HG02870 (cell line): ENCODE measurements at regions not wholly inside any gene's neighbourhood (a gene's known extent, or its start where the extent isn't known, plus 50 kb on each side); places are given as distances from the start of the nearest gene placed in this dataset.
"Not testable (repeated sequence)": the region's sequence is repeated elsewhere in the genome, so short reads cannot be mapped to it uniquely, and the experiment has no call there.

ENCODE experiments used
- ATAC-seq: cut with Tn5 transposase; IDR thresholded peaks from one replicate; pipeline ENCODE4 v1.9.1; 2021; ENCODE audit warnings: mild to moderate bottlenecking, moderate library complexity; ENCODE audit not compliant: unreplicated experiment

DNA sequence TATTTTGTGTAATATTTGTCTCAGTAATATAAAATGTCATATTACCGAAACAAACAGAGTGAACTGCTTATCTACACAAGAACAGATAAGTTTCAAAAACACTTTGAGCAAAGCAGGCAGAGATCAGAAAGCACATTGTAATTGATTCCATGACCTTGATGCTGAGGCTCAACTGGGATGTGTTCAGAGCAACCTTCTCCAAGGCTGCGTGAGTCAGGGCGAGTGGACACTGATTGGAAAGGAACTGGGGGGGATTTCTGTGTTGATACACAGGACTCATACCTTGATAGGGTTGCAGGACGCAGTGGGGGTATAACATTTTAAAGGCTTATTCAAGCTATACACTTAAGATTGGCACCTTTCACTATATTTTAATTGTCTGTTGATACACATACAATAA, 1136.3 kb downstream of the UQCRFS1 start:
- ATAC-seq = no peak

DNA sequence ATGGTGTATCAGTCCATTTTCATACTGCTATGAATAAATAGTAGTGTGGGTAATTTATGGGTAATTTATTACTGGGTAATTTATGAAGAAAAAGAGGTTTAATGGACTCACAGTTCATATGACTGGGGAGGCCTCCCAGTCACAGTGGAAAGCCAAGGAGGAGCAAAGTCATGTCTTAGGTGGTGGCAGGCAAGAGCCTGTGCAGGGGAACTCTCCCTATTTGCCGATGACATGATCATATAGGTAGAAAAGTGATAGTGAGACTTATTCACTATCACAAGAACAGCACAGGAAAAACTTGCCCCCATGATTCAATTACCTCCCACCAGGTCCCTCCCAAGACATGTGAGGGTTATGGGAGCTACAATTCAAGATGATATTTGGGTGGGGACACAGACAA, 1137.7 kb downstream of the UQCRFS1 start:
- ATAC-seq = no peak

DNA sequence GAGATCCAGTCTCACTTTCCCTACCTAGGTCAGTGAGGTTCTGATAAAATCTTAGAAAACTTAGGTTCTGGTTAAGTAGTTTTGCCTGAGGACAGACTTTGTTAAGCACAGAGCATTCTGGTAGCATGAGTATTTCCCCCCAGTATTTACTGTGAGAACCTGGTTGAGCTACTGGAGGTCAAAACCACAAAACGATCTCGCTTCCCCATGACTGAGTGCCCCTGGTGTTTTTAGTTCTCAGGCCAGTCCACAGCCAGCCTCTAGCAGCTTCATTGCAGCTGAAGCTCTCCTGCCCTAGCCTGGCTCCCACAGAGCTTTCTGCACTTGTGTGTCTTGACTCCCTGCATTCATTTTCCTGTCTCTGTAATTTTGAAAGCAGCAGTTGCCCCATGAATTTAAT, 1138.2 kb downstream of the UQCRFS1 start:
- ATAC-seq = peak; percentile 58

DNA sequence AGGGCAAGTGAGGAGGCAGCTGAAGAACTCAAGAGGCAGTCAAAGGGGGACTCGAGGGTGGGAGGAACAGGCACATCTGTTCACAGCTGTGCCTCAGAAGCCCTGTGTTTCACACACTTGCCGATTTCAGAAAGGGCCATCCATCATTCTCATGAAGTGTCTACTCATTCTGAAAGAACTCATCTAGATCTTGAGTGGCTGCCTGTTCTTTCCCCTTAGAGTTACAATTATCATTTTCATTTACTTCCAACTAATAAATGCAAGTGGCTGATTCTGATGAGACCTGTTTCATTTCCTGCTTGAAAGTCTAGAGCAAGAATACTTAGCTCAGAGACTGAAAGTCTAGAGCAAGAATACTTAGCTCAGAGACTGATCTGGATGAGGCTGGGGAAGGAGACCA, 1145.1 kb downstream of the UQCRFS1 start:
- ATAC-seq = peak; percentile 44

DNA sequence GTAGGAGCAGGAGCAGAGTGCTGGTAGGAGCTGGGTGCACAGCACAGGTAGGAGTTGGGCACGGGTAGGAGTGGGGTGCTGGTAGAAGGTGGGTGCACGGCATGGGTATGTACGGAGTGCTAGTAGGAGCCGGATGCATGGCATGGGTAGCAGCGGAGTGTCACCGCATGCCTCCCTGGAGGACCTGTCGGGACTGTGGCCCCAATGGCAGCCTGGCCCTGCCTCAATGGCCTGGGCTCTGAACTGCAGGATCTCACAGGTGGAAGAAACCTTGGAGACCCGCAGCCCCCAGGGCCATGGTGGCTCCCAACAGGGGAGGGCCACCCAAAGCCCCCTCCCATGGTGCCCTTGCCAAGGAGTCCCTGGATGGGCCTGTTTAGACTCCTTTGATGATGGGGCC, 1146.0 kb downstream of the UQCRFS1 start:
- ATAC-seq = no peak

DNA sequence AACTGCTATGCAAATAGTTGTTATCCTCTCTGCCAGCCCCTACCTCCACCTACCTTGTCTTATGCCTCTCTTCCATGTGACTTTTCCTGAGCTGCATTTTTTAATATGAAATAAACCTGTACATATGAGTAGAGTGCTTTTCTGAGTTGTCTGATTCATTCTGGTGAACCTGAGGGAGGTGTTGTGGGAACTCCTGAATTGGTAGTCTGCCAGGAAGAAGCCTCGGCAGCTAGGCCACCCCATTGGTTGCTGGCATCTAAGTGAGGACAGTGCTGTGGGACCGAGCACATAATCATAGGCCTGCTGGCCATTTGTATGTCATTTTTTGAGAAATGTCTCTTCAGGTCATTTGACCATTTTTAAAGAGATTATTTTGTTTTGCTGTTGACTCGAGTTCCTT, 1146.8 kb downstream of the UQCRFS1 start:
- no peak for ATAC-seq

DNA sequence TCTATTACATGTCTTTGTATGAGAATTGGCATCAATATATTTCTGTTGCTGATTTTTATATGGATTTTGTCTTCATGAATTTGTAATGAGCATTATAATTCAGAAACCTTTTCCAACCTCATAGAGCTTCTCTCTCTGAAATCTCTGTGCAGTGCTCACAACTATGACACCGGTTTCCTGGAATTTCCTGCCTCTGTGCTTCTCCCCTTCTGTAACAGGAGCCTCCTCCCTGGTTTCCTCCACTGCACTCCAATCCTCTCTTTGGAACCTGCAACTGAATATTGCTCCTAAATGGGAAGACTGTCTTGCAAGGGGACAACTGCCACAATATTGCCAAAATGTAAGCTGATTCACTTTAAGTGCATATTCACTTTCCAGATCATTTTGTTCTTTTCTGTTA, 1147.9 kb downstream of the UQCRFS1 start:
- no peak for ATAC-seq

DNA sequence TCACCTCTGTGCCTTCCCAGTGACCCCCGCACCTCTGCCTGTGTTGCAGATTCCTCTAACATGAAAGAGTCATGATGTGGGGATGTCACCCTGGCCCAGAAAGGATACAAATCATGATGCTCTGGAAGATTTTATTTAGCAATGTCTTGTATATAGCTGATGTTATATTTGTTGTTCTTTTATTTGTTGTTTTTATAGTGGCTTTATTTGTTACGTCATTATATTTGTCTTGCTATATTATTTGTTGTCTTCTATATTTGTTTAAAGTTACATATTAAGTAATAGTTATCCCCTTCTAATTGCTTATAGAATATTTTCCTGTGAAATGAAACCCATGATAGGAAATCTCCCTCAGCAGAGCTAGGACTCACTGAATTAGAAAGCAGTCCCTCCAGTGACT, 1149.2 kb downstream of the UQCRFS1 start:
- no peak for ATAC-seq

DNA sequence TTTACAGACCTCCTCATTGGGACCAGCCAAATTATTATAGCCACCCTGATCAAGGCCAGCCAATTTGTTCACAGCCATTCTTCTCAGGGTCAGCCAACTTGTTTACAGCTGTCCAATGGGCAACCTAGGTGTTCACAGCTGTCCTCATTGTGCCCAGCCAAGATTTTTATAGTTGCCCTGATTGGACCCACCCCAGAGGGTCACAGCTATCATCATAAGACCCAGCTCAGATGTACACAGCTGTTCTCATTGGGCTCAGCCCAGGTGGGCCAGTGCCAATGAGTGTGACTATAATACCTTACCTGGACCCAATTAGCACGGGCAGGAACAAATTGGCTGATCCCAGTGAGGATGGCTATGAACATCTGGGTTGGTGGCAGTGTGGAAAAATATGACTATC, 1151.8 kb downstream of the UQCRFS1 start:
- ATAC-seq = no peak

DNA sequence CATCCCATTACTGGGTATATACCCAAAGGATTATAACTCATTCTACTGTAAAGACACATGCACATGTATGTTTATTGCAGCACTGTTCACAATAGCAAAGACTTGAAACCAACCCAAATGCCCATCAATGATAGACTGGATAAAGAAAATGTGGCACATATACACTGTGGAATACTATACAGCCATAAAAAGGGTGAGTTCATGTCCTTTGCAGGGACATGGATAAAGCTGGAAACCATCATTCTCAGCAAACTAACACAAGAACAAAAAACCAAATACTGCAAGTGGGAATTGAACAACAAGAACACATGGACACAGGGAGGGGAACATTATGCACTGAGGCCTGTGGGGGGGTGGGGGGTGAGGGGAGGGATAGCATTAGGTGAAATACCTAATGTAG, 1155.9 kb downstream of the UQCRFS1 start:
- ATAC-seq = not testable (repeated sequence)

DNA sequence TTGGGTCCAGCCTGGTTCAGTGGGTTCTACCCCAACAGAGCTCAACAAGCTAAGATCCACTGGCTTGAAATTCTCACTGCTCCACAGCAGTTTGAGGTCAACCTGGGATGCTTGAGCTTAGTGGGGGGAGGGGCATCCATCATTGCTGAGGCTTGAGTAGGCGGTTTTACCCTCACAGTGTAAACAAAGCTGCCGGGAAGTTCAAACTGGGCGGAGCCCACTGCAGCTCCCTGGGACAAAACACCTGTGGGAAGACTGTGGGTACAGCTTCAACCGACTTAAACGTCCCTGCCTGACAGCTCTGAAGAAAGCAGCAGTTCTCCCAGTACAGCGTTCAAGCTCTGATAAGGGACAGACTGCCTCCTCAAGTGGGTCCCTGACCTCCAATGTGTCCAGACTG, 1161.9 kb downstream of the UQCRFS1 start:
- no peak for ATAC-seq

DNA sequence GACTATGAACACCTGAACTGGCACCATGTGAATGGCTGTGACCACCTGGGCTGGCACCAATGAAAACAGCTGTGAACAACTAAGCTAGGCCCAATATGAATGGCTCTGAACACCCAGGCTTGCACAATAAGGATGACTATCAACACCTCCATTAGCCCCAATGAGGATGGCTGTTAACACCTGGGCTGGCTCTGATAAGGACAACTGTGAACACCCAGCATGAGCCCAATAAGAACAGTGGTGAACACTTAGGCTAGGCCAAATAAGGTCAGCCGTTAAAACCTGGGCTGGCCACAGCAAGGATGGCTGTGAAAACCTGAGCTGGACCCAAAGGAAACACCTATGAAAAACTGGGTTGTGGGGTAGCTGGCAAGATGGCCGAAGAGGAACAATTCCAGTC, 1163.1 kb downstream of the UQCRFS1 start:
- ATAC-seq = no peak

DNA sequence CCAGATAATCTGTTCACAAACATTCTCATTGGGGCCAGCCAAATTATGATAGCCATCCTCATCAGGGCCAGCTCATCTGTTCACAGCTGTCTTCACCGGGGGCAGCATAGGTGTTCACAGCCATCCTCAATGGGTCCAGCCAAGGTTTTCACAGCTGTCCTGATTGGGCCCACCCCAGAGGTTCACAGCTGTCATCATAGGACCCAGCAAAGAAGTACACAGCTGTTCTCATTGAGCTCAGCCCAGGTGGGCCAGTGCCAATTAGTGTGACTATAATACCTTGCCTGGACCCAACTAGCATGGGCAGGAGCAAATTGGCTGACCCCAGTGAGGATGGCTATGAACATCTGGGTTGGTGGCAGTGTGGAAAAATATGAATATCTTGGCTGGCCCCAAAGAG, 1166.0 kb downstream of the UQCRFS1 start:
- no peak for ATAC-seq

DNA sequence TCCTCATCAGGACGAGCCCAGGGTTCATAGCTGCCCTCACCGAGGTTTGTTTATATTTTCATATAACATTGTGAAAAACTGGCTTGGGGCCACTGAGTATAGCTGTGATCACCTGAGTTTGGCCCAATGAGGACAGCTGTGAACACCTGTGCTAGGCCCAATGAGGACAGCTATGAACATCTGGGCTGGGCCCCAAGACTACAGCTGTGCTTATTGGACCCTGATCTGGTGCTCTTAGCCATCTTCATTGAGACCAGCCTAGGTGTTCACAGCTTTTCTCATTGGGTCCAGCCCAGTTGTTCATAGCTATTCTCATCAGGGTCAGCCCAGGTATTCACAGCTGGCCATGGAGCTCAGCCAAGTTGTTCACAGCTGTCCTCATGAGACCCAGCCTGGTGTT, 1167.3 kb downstream of the UQCRFS1 start:
- no peak for ATAC-seq

DNA sequence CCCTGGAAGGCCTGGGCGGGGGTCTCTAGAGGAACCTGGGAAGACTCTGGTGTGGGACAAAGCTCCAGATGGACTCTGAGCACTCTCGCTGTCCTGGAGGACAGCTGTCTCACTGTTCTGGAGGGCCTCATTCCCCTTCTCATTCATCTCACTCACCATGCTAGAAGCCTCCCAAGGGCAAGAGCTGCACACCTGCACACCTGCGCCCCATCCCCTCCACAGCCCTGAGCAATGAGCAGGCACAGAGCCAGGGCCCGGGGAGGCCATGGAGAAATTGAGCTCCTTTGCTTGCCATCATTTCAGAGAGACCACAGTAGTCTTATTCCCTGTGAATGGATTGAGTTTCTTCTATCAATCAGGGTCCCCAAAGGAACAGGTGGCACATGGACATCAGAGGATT, 1168.5 kb downstream of the UQCRFS1 start:
- no peak for ATAC-seq

DNA sequence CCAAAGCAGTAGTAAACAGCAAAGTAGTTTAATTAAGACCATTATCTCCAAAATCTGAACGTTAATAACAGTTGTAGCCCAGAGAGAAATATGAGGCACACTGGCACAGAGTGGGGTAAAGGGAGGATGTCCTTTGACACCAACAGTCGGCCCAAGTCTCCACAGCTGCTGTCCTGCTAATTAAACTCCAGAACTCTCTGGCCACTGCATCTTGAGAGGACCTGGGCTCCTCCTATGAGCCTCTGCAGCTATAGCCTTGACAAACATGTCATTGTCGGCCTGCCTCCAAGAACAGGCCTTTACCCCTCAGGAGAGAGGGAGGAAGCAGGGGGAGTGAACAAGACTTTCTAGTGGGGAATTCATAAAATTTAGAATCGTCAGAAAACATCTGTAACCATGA, 1170.4 kb downstream of the UQCRFS1 start:
- no peak for ATAC-seq

DNA sequence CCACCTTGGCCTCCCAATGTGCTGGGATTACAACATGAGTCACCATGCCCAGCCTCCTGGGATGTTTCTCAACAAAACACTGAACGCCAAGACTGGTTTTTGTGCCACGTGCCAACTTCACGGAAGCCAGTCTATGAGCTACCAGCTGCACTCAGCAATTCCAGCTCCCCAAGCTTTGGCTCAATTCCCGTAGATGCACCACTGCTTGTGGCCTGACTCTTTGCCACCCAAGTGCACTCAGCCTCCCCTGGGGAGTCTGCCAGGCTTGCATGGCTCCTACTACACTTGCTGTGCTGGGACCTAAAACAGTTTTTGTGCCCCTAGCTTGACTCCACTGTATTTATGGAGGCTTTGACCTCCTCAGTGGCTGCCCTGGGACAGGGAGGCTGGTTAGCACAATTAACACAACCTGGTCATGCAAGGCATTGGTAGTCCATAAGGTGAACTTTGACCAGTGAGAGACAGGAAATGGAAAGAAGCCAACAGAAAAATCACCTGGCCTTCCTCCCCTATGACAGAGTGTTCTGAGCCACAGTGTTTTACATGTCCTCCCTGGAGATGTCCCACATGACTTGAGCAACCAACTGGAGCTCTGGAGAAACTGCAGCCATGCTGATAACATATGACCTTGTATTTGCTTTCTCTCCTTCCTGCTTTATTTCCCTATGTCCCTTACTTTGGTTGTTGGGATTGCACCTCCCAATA, 1173.1 kb downstream of the UQCRFS1 start:
- ATAC-seq = no peak

DNA sequence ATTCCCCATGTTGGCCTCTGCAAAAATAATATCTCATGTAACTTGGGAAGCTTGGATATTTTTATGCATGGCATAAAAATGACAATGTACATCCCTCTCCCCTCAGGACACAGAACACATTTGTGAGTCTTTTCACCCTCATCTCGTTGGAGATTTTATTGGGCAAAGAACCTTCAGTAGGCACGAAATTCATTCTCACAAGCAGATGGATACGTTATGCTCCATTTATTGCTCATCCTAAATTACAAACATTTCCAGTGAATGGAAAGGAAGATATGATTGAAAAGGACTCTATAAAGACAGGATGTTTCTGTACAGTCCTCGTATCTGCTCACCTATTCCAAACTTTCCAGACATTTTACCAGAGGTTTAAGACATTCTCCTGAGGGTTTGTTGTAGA, 1175.8 kb downstream of the UQCRFS1 start:
- no peak for ATAC-seq

DNA sequence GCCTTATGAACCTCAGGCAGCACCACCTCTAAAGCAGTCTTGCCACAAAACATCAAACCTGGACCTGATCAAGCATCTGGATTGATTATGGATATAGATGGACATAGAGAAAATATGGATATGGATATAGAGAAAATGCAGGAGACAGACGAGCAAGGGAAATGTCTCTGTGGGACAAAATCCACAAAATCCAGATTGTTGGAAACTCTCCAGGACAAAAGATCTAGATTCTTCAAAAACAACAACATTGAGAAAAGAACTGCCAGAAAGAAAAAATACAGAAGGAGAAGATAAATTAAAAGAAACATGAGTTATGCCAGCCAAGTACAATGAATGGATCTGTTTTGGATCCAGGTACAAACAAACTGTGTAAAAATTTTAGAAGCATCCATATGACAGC, 1176.5 kb downstream of the UQCRFS1 start:
- ATAC-seq = no peak

DNA sequence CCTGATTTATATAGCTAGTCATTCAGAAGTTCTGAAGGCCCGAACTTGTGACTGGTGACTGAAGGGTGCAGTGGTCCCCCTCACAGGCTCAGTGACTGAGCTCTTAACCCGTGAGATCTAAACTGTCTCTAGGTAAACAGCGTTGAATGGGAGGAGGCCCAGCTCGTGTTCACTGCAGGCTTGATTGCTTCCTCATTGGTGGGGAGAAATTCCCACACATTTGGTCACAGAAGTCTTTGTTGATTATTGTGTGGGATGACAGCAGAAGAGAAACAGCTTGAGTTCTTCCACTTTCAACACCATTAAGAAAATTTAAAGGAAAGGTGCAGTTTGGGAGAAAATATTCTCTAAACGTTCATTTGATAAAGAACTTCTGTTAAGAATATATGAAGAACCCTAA, 1178.0 kb downstream of the UQCRFS1 start:
- ATAC-seq = no peak

DNA sequence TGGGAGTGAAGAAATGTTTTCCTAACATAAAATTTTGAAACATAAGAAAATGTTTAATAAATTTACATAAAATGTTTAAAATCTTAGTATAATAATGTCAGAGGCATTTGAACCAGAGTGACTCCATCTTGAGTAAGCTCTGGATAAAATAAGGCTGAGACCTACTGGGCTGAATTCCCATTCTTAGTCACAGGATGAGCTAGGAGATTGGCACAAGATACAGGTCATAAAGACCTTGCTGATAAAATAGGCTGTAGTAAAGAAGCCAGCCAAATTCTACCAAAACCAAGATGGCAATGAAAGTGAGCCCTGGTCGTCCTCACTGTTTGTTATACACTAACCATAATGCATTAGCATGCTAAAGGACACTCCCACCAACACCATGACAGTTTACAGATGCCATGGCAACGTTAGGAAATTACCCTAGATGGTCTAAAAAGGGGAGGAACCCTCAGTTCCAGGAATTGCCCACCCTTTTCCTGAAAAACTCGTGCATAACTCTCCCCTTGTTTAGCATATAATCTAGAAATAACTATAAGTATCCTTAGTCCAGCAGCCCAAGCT, 1184.0 kb downstream of the UQCRFS1 start:
- ATAC-seq = no peak

DNA sequence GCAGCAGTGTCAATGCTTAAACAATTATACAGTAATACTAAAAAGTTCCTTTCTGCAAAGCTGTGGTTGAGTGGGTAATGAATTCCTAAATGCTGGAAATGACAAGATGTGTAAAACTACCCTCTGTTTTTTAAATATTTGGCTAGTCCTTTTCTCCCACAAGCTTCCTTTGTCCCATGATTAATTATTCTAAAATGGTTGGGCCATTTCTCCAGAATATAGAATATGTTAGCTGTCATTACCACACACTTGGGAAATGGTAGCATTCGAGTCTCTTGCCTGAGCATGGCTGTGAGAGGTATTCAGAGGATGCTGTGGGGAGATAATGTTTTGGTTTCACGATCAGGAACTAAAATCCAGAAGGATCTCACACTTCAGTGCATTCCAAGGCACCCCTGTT, 1185.8 kb downstream of the UQCRFS1 start:
- ATAC-seq = no peak

DNA sequence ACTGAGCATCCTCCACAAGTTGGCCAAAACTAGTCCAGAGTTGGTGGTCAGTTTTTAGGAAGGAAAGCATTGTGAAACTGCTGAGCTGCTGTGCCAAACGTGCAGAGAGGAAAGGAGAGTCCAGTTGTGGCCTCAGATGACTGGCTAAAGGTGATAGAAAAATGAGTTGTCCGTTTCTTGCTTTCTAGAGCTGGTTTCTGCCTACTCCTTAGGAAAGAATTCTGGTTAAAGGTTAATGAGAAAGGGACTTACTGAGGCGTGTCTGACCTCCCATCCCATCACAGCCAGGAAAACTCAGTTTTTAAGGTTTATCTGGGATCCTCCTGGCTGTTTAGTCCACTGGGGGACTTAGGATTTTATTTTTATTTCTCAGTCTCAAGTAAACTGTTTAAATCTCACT, 1186.3 kb downstream of the UQCRFS1 start:
- no peak for ATAC-seq
